HEK293 (cell line): ENCODE measurements at regions not wholly inside any gene's neighbourhood (a gene's known extent, or its start where the extent isn't known, plus 50 kb on each side); places are given as distances from the start of the nearest gene placed in this dataset.

Source experiments
- GLI2 ChIP-seq: fragments of 450-650 bp; formaldehyde crosslinking; IDR thresholded peaks from 2 replicates; pipeline ENCODE4; 2017; ENCODE audit warnings: missing biosample characterization, missing genetic modification characterization, low read depth, borderline replicate concordance
- MYNN ChIP-seq: fragments of 450-650 bp; formaldehyde crosslinking; IDR thresholded peaks from 2 replicates; pipeline ENCODE4 v1.5.1; 2016; ENCODE audit warnings: missing biosample characterization, missing genetic modification characterization, borderline replicate concordance
- RBAK ChIP-seq: fragments of 450-650 bp; formaldehyde crosslinking; IDR thresholded peaks from 2 replicates; pipeline ENCODE4 v1.5.1; 2016; ENCODE audit warnings: missing biosample characterization, missing genetic modification characterization
- TCF7L2 ChIP-seq: IDR thresholded peaks from 2 replicates; pipeline ENCODE4 v1.6.1; 2011; ENCODE audit warnings: low read depth, mild to moderate bottlenecking, inconsistent platforms, low read length, moderate library complexity, borderline replicate concordance
- ZNF510 ChIP-seq: fragments of 450-650 bp; formaldehyde crosslinking; IDR thresholded peaks from 2 replicates; pipeline ENCODE4 v1.5.1; 2018; ENCODE audit warnings: mild to moderate bottlenecking, missing genetic modification characterization, missing biosample characterization; ENCODE audit not compliant: insufficient replicate concordance
- ZNF747 ChIP-seq: fragments of 450-650 bp; formaldehyde crosslinking; IDR thresholded peaks from 2 replicates; pipeline ENCODE4 v1.5.1; 2016; ENCODE audit warnings: missing biosample characterization, missing genetic modification characterization
- ZNF76 ChIP-seq: fragments of 450-650 bp; formaldehyde crosslinking; IDR thresholded peaks from 2 replicates; pipeline ENCODE4; 2016; ENCODE audit warnings: low read depth, missing biosample characterization, missing genetic modification characterization, borderline replicate concordance
- ZNF776 ChIP-seq: fragments of 450-650 bp; formaldehyde crosslinking; IDR thresholded peaks from 2 replicates; pipeline ENCODE4 v1.5.0; 2017; ENCODE audit warnings: missing biosample characterization, missing genetic modification characterization, borderline replicate concordance
- ZNF792 ChIP-seq: fragments of 450-650 bp; formaldehyde crosslinking; IDR thresholded peaks from 2 replicates; pipeline ENCODE4 v1.5.1; 2016; ENCODE audit warnings: missing biosample characterization, missing genetic modification characterization
- TF ChIP-seq, protein P1 (sequence below): fragments of 450-650 bp; formaldehyde crosslinking; IDR thresholded peaks from 2 replicates; pipeline ENCODE4 v1.5.1; 2016; ENCODE audit warnings: missing biosample characterization, missing genetic modification characterization
- TF ChIP-seq, protein P2 (sequence below): fragments of 450-650 bp; IDR thresholded peaks from 2 replicates; pipeline ENCODE4 v1.5.1; 2018; ENCODE audit warnings: missing biosample characterization, missing genetic modification characterization
- TF ChIP-seq, protein P3 (sequence below): fragments of 450-650 bp; formaldehyde crosslinking; conservative IDR thresholded peaks from 2 replicates; pipeline ENCODE4 v1.5.1; 2016; ENCODE audit warnings: low read depth, missing biosample characterization, missing genetic modification characterization
- TF ChIP-seq, protein P4 (sequence below): fragments of 450-650 bp; formaldehyde crosslinking; IDR thresholded peaks from 2 replicates; pipeline ENCODE4 v1.5.1; 2016; ENCODE audit warnings: missing biosample characterization, missing genetic modification characterization
- TF ChIP-seq, protein P5 (sequence below): fragments of 450-650 bp; formaldehyde crosslinking; IDR thresholded peaks from 2 replicates; pipeline ENCODE4 v1.5.1; 2016; ENCODE audit warnings: missing biosample characterization, missing genetic modification characterization

DNA sequence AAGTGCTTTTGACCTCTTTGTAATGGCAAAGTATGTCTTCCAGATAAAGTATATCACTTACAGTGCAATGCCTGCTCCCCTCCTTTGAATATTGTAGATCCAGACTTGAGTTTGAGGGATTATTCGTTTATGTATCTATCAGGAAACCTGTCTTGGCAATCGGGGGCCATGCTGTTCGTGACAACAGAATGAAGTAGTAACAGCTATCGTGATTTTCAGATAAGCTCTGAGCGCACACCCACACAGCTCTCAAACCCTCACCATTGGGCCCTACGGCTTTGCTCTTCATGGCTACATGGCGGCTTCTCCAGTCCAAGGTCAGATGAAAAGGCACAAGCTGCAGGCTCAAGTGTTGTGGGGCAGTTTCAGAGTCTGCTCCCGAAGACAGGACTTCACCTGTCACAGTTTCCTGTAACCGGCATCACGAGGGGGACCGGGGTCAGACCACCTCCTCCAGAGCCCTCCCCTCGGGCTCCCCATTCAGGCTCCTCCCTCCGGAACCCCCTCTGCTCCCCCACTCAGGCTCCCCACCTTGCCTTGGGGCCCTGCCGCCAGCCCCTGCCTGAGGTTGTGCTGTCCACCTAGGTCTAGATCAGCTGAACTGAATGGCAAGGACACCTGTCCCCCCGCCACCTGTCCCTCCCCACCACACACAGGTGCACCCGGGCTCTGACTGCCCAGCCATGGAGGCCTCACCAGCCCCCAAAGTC, 292.5 kb upstream of the SALL3 start:
- TF ChIP-seq, protein P1, sequence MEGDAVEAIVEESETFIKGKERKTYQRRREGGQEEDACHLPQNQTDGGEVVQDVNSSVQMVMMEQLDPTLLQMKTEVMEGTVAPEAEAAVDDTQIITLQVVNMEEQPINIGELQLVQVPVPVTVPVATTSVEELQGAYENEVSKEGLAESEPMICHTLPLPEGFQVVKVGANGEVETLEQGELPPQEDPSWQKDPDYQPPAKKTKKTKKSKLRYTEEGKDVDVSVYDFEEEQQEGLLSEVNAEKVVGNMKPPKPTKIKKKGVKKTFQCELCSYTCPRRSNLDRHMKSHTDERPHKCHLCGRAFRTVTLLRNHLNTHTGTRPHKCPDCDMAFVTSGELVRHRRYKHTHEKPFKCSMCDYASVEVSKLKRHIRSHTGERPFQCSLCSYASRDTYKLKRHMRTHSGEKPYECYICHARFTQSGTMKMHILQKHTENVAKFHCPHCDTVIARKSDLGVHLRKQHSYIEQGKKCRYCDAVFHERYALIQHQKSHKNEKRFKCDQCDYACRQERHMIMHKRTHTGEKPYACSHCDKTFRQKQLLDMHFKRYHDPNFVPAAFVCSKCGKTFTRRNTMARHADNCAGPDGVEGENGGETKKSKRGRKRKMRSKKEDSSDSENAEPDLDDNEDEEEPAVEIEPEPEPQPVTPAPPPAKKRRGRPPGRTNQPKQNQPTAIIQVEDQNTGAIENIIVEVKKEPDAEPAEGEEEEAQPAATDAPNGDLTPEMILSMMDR (tag by site-specific recombination) = no peak
- TF ChIP-seq ZNF792 (tag by site-specific recombination) (no peak), TCF7L2 (no peak), ZNF510 (tag by site-specific recombination) (no peak), ZNF776 (tag by site-specific recombination) (no peak), RBAK (tag by site-specific recombination) (no peak), GLI2 (tag by site-specific recombination) (no peak), MYNN (tag by site-specific recombination) (no peak), ZNF747 (tag by site-specific recombination) (no peak), ZNF76 (no peak)
- TF ChIP-seq, protein P2, sequence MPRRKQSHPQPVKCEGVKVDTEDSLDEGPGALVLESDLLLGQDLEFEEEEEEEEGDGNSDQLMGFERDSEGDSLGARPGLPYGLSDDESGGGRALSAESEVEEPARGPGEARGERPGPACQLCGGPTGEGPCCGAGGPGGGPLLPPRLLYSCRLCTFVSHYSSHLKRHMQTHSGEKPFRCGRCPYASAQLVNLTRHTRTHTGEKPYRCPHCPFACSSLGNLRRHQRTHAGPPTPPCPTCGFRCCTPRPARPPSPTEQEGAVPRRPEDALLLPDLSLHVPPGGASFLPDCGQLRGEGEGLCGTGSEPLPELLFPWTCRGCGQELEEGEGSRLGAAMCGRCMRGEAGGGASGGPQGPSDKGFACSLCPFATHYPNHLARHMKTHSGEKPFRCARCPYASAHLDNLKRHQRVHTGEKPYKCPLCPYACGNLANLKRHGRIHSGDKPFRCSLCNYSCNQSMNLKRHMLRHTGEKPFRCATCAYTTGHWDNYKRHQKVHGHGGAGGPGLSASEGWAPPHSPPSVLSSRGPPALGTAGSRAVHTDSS (tag by site-specific recombination) = no peak
- TF ChIP-seq, protein P3, sequence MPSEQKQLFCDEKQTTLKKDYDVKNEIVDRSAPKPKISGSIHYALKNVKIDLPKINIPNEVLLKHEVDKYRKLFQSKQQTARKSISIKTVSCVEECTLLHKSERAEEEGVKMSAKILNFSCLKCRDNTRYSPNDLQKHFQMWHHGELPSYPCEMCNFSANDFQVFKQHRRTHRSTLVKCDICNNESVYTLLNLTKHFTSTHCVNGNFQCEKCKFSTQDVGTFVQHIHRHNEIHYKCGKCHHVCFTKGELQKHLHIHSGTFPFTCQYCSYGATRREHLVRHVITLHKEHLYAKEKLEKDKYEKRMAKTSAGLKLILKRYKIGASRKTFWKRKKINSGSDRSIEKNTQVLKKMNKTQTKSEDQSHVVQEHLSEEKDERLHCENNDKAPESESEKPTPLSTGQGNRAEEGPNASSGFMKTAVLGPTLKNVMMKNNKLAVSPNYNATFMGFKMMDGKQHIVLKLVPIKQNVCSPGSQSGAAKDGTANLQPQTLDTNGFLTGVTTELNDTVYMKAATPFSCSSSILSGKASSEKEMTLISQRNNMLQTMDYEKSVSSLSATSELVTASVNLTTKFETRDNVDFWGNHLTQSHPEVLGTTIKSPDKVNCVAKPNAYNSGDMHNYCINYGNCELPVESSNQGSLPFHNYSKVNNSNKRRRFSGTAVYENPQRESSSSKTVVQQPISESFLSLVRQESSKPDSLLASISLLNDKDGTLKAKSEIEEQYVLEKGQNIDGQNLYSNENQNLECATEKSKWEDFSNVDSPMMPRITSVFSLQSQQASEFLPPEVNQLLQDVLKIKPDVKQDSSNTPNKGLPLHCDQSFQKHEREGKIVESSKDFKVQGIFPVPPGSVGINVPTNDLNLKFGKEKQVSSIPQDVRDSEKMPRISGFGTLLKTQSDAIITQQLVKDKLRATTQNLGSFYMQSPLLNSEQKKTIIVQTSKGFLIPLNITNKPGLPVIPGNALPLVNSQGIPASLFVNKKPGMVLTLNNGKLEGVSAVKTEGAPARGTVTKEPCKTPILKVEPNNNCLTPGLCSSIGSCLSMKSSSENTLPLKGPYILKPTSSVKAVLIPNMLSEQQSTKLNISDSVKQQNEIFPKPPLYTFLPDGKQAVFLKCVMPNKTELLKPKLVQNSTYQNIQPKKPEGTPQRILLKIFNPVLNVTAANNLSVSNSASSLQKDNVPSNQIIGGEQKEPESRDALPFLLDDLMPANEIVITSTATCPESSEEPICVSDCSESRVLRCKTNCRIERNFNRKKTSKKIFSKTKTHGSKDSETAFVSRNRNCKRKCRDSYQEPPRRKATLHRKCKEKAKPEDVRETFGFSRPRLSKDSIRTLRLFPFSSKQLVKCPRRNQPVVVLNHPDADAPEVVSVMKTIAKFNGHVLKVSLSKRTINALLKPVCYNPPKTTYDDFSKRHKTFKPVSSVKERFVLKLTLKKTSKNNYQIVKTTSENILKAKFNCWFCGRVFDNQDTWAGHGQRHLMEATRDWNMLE = no peak
- TF ChIP-seq, protein P4, sequence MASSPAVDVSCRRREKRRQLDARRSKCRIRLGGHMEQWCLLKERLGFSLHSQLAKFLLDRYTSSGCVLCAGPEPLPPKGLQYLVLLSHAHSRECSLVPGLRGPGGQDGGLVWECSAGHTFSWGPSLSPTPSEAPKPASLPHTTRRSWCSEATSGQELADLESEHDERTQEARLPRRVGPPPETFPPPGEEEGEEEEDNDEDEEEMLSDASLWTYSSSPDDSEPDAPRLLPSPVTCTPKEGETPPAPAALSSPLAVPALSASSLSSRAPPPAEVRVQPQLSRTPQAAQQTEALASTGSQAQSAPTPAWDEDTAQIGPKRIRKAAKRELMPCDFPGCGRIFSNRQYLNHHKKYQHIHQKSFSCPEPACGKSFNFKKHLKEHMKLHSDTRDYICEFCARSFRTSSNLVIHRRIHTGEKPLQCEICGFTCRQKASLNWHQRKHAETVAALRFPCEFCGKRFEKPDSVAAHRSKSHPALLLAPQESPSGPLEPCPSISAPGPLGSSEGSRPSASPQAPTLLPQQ (tag by site-specific recombination) = no peak
- TF ChIP-seq, protein P5, sequence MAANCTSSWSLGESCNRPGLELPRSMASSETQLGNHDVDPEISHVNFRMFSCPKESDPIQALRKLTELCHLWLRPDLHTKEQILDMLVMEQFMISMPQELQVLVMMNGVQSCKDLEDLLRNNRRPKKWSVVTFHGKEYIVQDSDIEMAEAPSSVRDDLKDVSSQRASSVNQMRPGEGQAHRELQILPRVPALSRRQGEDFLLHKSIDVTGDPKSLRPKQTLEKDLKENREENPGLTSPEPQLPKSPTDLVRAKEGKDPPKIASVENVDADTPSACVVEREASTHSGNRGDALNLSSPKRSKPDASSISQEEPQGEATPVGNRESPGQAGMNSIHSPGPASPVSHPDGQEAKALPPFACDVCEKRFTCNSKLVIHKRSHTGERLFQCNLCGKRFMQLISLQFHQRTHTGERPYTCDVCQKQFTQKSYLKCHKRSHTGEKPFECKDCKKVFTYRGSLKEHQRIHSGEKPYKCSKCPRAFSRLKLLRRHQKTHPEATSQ (tag by site-specific recombination) = no peak
